SH-SY5Y (cell line): ENCODE measurements at regions not wholly inside any gene's neighbourhood (a gene's known extent, or its start where the extent isn't known, plus 50 kb on each side); places are given as distances from the start of the nearest gene placed in this dataset.

Experiments used
- GATA2 ChIP-seq: IDR thresholded peaks from 2 replicates; pipeline ENCODE4 v1.6.1; 2011; ENCODE audit warnings: mild to moderate bottlenecking, low read depth, low read length
- GATA3 ChIP-seq: IDR thresholded peaks from 2 replicates; pipeline ENCODE4 v1.6.1; 2011; ENCODE audit warnings: low read depth, mild to moderate bottlenecking, low read length, moderate library complexity

GRCh38 chr18:68244786-68245185, 470.1 kb downstream of the TMX3 start:
- TF ChIP-seq GATA3 (no peak), GATA2 (no peak)
